Right renal pelvis (tissue), 4 donors: ENCODE measurements at regions not wholly inside any gene's neighbourhood (a gene's known extent, or its start where the extent isn't known, plus 50 kb on each side); places are given as distances from the start of the nearest gene placed in this dataset.
"Not testable (repeated sequence)": the region's sequence is repeated elsewhere in the genome, so short reads cannot be mapped to it uniquely, and the experiment has no call there.

Experiments used
- DNase-seq, 4 donors: peaks; one replicate each; pipeline ENCODE4 v3.0.0-alpha.2; 2013; ENCODE audit warnings: low read depth in 4 of 4, low spot score in 3 of 4, missing footprints in 1 of 4

DNA sequence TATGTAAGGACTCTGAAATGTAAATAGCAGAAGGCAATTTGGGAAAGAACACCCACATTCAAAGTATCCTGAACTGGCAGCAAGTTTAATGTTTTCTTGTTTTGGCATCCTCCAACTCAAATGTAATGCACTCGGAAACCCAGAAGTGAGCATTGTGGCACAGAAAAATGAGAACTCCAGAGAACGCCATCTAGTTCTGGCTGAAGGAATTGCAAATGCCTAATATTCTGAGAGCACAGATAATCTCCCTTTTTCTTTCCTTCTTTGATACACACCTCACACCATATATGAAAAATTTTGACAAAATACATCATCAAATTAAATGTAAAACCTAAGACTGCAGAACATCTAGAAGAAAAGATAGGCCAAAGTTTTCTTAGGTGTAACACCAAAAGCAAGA is 52.1 kb downstream of the PWWP3B start:
- no peak for DNase-seq

DNA sequence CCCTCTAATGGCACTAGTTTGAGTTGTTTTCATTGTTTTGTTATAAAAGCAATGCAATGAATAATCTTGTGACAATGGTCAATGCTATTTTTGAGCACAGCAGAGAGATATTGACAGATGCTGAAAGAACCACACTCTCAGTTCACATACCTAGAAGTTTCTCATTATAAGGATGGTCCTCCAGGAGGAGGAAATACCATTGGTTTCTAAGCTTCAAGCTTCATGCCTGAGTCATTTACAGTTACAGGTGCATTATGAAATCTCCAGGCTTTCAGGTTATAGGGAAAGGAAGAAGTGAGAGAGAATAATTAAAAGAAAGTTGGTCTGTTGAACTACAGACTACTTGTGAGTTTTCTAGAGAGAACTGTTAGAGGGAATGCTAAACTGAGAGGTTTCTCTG is 75.3 kb downstream of the PWWP3B start:
- no peak for DNase-seq

DNA sequence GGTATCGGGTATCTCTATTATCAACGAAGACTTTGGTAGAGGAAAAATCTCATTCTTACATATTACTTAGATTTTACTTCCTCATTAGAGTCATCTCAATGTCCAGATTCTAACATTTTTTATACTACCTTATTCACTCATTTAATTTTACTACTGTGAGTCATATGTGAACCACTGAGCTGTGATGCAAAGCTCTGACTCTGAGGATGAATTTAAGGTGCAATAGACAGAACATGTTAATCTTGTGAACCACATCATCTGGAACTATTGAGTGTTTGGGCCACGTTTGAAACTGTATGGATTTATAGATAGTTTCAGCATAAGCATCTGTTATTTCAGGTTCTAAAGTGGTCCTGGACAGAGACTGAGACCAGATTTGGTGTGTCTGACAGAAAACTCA is 78.4 kb downstream of the PWWP3B start:
- DNase-seq: no peak

DNA sequence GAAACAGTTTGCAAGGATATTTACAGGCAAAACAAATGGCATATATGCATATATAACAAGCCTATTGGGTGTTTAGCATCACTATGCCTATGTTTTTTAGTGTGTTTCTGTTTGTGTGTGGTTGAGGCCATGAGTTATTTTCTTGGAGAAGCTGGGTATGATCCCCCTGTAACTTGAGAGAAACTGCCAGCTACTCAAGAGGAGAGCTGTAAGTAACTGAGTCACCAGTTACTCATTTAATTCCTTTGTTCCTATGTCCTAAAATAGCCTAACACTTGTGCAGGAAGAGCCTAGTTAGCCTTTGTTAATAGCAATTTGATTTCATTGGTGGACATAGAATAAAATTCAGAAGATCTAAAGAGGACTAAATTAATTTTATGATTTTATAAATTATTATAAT is 79.1 kb downstream of the PWWP3B start:
- DNase-seq: no peak

DNA sequence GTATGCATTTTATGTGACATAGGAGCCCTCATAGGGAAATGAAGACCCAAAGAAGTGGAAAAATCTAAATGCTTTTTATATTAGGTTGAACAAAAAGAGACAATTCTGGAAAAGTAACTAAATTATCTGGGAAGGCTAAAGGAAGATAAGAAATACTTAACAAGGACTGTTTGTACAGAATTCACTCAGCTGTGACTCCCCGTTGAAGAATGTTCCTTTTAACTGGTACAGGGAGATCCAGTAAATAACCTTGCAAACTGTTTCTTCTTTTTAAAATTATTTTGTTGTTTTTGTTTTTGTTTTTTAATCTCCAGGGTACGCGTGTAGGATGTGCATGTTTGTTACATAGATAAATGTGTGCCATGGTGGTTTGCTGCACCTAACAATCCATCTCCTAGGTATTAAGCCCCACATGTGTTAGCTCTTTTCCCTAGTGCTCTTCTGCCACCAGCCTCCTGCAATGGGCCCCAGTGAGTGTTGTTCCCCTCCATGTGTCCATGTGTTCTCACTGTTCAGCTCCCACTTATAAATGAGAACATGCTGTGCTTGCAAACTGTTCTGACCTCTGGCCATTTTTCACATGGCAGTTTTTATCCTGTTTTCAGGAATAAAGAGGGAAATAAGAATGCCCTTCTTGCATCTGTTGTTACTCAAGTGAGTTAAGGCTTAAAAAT is 81.7 kb downstream of the PWWP3B start:
- no peak for DNase-seq

DNA sequence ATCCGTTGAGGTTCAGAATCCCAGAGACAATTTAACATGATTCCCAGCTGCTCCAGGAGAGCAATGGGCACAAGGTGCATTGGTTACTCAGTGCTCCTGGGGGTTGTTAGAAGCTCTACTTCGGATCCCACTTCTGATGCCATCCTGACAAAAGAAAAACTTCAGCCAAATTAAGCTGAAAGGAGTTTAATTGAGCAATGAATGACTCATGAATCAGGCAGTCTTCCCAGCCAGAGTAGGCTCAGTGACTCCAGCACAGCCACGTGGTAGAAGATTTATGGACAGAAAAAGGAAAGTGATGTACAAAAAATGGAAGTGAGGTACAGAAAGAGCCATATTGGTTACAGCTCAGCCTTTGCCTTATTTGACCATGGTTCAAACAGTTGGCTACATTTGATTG is 95.7 kb downstream of the PWWP3B start:
- DNase-seq: no peak

DNA sequence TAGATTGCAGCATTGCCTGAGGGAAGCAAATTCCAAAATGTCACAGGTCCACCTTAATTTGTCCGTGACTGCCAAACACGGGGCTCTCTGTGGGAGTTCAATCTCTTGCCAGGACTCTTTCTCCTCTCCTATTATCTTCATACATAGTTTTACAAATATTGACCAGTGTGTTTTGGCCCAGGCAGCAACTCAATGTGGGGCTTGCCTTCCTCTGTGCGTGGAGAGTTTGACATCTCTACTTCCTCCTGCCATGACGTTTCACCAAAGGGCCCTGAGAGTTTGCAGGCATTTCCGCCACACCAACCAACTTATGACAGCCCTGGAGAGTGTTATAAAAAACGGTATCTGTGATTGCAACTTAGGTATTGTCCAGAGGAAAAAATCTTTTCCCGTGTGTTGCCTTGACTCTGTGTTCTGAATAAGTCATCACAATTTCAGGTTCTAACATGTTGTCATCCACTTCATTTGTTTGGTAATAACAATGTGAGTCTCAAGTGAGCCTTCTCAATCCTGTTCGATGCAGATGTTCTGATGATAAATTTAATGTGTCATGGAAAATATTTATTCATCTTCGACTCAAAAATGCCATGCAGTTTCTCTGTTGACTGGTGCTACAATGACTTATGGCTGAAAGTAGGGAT is 106.0 kb downstream of the PWWP3B start:
- not testable (repeated sequence) for DNase-seq

DNA sequence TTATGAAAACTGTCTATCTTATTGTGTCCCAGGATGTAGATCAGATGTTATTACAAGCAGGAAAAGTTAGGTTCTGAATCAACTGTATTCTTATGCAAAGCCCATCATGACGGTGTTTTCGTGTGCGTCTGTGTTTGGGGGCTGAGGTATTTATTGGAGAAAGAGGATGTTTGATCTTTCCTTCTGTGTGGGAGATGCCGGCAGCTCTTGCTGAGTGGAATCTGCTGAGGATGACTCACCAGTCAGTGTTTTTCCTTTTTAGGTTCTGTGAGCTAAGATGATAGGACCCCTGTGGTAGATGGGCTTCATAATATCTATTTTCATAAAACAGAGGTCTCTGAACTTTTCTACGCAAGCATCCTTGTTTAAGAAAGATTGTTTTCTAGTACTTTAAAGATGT is 107.1 kb downstream of the PWWP3B start:
- not testable (repeated sequence) for DNase-seq

DNA sequence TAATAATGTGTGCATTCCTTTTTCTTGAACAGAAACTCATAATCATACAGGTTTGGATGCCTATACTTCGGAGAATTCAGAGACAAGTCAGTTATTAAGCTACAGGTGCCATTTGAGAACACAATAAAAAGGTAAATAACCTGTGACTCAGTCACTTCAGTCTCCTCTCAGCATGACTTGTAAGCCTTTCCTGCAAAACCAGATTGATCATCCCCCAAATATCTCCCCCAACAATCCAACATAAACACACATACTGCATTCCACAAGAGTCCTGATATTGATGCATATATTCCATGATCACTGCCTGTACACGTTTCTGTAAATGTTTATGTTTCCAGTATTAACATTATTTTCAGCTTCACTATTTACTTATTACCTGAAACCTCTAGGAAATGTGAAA is 110.8 kb downstream of the PWWP3B start:
- no peak for DNase-seq

DNA sequence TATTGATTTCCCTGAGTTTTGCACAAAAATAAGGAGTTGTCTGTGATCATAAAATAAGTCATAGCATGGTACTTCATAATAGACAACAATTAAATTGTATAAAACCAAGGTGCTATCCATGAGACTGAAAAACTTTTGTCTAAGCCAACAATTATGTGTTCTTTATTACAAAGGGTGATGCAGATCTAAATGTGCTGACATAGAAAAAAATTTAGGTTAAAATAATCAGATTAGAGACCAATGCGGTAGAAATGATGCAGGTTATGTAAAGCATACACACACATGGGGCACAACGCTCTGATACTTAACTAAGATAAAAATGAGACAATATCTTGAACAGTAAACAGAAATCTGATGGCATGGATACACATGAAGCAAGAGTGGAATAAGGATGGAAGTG is 113.3 kb downstream of the PWWP3B start:
- no peak for DNase-seq

DNA sequence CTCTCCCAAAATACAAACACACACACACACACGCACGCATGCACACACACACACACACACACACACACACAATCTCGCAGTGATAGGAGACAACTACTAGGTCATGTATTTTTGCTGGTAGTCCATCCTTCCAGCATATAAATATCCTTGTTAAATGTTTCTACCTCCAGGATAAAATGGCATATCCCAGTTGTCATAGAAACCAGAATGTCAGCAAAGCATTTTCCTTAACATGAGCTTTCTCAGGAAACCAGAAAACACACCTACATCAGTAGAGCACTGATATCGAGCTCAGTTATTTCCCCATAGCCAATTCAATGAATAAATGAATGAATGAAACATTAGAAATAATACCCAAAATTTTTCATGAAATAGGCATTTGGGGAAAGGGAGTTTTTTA is 115.7 kb downstream of the PWWP3B start:
- DNase-seq: no peak

DNA sequence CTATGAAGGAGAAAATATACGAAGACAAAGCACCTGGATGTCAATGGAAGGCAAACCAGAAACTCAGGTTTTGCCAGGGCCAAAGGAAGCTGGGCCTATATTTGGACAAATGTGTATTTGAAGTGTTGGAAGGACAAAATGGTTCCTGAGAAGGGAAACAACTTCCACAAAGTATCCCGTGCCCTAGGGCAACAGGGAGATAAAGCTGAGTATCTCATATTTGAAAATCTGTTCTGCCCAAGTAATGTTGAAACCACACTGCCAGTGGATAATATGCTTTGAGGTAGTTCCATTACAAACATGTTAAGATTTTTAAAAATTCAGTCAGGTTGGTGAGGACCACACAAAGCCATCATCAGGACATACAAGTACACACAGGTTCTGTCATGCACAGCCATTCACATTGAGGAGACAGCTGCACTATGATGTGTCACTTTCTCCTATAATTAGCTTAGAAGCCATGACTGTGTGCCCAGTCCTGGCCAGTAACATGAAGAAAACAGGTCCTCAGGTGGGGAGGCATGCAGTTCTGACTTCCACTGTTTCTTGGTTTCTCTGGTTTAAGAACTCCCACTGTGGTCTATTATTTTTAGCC is 116.4 kb downstream of the PWWP3B start:
- DNase-seq: no peak

DNA sequence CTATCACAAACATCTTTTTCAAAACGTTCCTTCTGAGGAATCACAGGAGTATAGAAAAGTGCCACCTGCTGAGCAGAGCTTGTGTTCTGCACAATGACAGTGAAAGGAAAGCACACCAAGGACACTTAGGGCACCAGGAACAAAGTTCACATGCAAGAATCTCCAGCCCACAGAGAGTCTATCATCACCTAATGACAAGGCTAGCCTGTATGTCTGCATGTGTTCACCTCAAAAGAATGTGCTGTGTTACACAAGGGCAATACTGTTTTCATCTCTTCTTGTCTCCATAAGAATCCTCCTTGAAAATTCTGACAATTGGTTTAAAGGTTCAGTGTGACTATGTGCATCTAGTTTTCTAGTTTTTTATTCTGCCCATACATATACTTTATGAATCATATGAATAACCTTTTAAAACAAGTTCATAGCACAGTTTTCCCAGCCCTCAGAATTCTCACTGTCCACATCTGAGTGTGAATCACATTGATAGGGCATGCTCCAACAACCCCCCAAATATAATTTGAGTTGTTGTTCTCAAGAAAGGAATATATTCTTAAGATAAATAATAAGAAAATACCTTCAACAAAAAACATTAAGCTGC is 118.0 kb downstream of the PWWP3B start:
- DNase-seq: no peak

DNA sequence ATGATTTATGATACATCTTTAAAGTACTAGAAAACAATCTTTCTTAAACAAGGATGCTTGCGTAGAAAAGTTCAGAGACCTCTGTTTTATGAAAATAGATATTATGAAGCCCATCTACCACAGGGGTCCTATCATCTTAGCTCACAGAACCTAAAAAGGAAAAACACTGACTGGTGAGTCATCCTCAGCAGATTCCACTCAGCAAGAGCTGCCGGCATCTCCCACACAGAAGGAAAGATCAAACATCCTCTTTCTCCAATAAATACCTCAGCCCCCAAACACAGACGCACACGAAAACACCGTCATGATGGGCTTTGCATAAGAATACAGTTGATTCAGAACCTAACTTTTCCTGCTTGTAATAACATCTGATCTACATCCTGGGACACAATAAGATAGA is 122.7 kb downstream of the PWWP3B start:
- DNase-seq: not testable (repeated sequence)

DNA sequence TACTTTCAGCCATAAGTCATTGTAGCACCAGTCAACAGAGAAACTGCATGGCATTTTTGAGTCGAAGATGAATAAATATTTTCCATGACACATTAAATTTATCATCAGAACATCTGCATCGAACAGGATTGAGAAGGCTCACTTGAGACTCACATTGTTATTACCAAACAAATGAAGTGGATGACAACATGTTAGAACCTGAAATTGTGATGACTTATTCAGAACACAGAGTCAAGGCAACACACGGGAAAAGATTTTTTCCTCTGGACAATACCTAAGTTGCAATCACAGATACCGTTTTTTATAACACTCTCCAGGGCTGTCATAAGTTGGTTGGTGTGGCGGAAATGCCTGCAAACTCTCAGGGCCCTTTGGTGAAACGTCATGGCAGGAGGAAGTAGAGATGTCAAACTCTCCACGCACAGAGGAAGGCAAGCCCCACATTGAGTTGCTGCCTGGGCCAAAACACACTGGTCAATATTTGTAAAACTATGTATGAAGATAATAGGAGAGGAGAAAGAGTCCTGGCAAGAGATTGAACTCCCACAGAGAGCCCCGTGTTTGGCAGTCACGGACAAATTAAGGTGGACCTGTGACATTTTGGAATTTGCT is 123.8 kb downstream of the PWWP3B start:
- DNase-seq: not testable (repeated sequence)

DNA sequence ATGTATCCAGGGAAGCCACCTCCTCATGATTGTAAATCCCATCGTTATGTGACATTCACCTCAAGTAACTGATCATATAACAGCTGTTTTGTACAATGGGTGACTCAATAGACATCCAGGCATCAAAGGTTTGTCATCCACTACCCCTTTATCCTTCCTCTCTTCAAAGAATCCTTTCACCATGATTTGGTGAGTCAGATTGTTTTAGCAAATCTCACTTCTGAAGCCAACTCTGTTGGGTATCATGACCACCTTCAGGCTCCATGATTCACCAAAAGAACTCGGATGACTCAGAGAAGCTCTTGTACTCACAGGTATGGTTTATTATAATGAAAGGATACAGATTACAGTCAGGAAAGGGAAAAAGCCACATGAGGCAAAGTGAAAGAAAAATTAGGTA is 132.1 kb downstream of the PWWP3B start:
- no peak for DNase-seq

DNA sequence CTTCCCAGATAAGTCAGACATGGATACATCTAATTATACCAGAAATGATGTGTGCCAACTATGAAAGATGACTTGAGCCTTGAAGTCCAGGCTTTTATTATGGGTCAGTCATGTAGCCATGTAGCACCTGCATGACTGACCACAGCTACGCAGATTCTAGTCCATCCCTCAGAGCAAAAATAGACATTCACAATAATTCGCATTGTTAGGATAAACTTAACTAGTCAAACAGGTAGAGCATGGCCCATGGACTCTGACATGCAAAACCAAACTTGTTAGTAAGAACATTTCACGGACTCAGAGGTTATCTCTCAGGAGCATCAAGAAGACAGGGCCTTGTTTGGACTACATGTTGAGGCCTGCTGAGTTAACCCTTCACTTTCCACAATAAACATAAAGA is 132.6 kb downstream of the PWWP3B start:
- no peak for DNase-seq

DNA sequence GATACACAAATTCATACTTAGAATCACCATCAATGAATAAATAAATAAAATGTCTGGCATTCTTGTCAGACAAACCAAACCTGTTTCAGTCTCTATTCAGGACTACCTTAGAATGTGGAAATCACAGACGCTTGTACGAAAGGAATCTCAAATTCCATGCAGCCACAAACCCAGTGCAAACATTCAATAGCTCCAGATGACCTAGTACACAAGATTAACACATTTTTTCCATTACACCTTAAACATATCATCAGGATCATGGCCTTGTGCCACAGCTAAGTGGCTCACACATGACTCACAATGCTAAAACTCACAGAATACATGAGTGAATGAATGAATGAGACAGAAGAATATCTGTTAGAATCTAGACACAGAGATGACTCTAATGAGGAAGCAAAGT is 134.2 kb downstream of the PWWP3B start:
- DNase-seq: no peak

DNA sequence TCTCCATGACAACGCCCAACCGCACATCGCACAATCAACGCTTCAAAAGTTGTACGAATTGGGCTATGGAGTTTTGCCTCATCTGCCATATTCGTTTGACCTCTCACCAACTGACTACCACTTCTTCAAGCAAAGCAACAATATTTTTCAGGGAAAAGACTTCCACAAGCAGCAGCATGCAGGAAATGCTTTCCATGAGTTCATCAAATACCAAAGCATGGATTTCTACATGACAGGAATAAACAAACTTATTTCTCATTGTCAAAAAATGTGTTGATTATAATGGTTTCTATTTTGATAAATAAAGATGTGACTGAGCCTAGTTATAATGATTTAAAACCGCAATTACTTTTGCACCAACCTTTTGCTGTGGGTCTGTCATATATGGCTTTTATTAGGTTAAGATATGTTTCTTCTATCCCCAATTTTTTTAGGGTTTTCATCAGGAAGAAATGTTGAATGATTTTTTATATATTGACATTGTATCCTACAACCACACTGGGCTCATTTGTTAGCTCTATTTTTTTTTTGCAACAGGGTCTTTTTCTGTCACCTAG is 138.4 kb downstream of the PWWP3B start:
- DNase-seq: no peak

DNA sequence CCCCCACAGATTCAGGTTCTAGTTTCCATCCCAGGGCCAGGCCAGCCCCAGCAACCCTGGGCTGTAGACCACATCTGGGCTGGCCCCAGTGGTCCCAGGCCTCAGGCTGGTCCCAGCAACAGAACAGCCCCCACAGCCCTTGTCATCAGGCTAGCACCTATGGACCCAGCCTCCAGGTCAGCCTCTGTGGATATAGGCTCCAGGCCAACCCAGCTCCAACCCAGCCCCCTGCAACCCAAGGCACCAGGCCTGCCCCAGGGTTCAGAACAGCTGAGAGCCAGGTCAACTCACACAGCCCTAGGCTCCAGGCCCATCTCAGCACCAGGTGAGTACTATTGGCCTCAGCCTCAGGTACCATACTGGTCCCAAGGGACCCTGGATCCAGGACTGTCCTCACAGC is 155.3 kb downstream of the PWWP3B start:
- DNase-seq: no peak

DNA sequence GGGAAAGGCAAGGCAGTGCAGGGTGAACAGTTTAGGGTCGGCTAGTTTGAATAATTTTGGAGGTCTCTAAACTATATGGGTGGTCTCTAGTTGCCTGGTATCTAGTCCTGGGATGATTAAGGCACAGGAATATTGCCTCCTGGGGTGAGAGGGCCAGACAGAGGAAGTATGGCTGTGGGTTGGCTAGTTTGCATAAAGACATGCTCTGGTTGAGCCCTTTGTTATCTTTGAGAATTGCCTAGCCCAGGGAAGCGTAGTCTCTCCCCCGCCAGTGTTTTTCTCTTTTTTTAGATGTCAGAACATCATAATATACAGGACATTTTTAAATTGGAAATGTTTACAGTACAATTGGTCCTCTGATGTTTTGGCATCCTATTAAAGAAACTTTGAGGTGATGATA is 163.5 kb downstream of the PWWP3B start:
- DNase-seq: no peak
